ENCODE measurements at regions not wholly inside any gene's neighbourhood (a gene's known extent, or its start where the extent isn't known, plus 50 kb on each side); places are given as distances from the start of the nearest gene placed in this dataset.

DNA sequence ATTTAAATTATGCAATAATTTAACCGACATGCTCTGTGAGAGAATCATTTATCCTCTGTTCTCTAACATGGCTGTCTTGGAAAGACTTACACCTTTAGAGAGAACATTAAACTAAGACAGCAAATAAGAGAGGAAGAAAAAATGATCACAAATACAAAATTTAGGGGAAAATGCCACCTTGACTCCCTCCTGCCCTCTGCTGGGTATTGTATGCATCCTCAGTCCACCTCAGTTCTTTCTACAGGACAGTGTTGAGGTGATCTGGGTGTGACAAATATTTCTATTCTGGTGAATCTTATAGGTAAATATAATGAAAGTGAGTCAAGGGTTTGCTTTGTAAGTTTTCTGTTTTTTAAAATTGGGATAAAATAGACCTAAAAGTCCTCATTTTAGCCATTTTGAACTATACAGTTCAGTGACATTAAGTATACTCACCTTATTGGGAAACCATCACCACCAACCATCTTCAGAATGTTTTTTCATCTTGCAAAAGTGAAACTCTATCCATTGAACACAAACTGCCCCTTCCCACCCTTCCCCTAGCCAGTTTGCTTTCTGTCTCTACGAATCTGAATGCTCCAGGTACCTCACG is 61.5 kb upstream of the ELMO1 start:
- TF ChIP-seq EZH2phosphoT487 (IDR thresholded peaks at IDR 0.05; ENCODE audit: borderline replicate concordance), result no peak
- TF ChIP-seq, protein P1, sequence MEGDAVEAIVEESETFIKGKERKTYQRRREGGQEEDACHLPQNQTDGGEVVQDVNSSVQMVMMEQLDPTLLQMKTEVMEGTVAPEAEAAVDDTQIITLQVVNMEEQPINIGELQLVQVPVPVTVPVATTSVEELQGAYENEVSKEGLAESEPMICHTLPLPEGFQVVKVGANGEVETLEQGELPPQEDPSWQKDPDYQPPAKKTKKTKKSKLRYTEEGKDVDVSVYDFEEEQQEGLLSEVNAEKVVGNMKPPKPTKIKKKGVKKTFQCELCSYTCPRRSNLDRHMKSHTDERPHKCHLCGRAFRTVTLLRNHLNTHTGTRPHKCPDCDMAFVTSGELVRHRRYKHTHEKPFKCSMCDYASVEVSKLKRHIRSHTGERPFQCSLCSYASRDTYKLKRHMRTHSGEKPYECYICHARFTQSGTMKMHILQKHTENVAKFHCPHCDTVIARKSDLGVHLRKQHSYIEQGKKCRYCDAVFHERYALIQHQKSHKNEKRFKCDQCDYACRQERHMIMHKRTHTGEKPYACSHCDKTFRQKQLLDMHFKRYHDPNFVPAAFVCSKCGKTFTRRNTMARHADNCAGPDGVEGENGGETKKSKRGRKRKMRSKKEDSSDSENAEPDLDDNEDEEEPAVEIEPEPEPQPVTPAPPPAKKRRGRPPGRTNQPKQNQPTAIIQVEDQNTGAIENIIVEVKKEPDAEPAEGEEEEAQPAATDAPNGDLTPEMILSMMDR (conservative IDR thresholded peaks at IDR 0.05; ENCODE audit: low read length), result peak; percentile 91
- Histone ChIP-seq H3K36me3 (ENCODE audit: insufficient read depth, low read length) (no peaks in the 10 kb centered on the region), H3K79me2 (ENCODE audit: insufficient read depth, low read length) (no peaks in the 10 kb centered on the region), H3K9ac (ENCODE audit: low read depth, low read length, poor library complexity, severe bottlenecking) (no peak overlapping the region), H3K27me3 (ENCODE audit: insufficient read depth, low read length, poor library complexity, severe bottlenecking) (no peaks in the 10 kb centered on the region), H3F3A (ENCODE audit: low read depth) (no peaks in the 10 kb centered on the region), H2AFZ (ENCODE audit: low read length) (0 out of 2 replicates have a peak overlapping the region, but pooled peaks have one; percentile 19), H3K4me3 (ENCODE audit: low read length, poor library complexity, severe bottlenecking) (no peak overlapping the region), H4K20me1 (ENCODE audit: insufficient read depth, low read length, poor library complexity, severe bottlenecking) (no peaks in the 10 kb centered on the region), H3K9me3 (ENCODE audit: insufficient read depth, low read depth, low read length) (no peaks in the 10 kb centered on the region), H3K4me2 (ENCODE audit: low read depth, low read length, poor library complexity, severe bottlenecking) (no peak overlapping the region), H3K4me1 (ENCODE audit: insufficient read depth, low read length, poor library complexity, severe bottlenecking) (no peaks in the 10 kb centered on the region), H3K9me2 (replicated peaks; ENCODE audit: low read depth, low read length) (no peaks in the 10 kb centered on the region)

DNA sequence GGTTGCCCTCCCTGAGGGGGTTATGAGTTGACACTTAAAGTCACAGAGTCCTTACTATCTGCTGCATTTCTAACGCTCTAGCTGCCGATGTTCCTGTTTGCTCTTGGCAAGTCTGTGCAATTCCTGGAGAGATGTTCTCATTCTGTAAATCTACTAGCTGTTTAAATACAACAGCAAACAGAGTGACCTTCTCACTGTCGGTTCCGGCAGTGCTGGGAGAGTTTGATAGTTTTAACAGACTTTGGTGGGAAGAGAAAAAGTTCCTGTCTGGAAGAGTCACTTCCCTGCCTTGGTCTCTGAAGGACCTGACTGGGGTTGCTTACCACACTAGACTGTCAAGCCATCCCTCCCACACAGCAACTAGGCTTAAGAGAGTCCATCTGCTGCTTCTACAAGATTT is 63.3 kb upstream of the ELMO1 start:
- Histone ChIP-seq H3K9ac (ENCODE audit: low read depth, low read length, poor library complexity, severe bottlenecking) (no peak overlapping the region), H2AFZ (ENCODE audit: low read length) (no peak overlapping the region; the same call in 1 of the 2 replicates), H3K9me3 (ENCODE audit: insufficient read depth, low read depth, low read length) (no peaks in the 10 kb centered on the region), H3K79me2 (ENCODE audit: insufficient read depth, low read length) (no peaks in the 10 kb centered on the region), H3K4me2 (ENCODE audit: low read depth, low read length, poor library complexity, severe bottlenecking) (no peak overlapping the region), H3K4me1 (ENCODE audit: insufficient read depth, low read length, poor library complexity, severe bottlenecking) (no peaks in the 10 kb centered on the region), H3F3A (ENCODE audit: low read depth) (no peaks in the 10 kb centered on the region), H3K36me3 (ENCODE audit: insufficient read depth, low read length) (no peaks in the 10 kb centered on the region), H4K20me1 (ENCODE audit: insufficient read depth, low read length, poor library complexity, severe bottlenecking) (no peaks in the 10 kb centered on the region), H3K27me3 (ENCODE audit: insufficient read depth, low read length, poor library complexity, severe bottlenecking) (no peaks in the 10 kb centered on the region), H3K9me2 (replicated peaks; ENCODE audit: low read depth, low read length) (no peaks in the 10 kb centered on the region), H3K4me3 (ENCODE audit: low read length, poor library complexity, severe bottlenecking) (no peak overlapping the region)
- TF ChIP-seq EZH2phosphoT487 (IDR thresholded peaks at IDR 0.05; ENCODE audit: borderline replicate concordance), result no peak
- TF ChIP-seq, protein P1 (conservative IDR thresholded peaks at IDR 0.05; ENCODE audit: low read length), result no peak

GRCh38 chr7:37514497-37514896 is 65.8 kb upstream of the ELMO1 start:
- Histone ChIP-seq H3K4me3 (ENCODE audit: low read length, poor library complexity, severe bottlenecking) (no peak overlapping the region), H3K27me3 (ENCODE audit: insufficient read depth, low read length, poor library complexity, severe bottlenecking) (no peaks in the 10 kb centered on the region), H3K4me1 (ENCODE audit: insufficient read depth, low read length, poor library complexity, severe bottlenecking) (peaks cover 4% of the 10 kb centered on the region), H3F3A (ENCODE audit: low read depth) (no peaks in the 10 kb centered on the region), H3K9ac (ENCODE audit: low read depth, low read length, poor library complexity, severe bottlenecking) (no peak overlapping the region), H3K79me2 (ENCODE audit: insufficient read depth, low read length) (no peaks in the 10 kb centered on the region), H3K36me3 (ENCODE audit: insufficient read depth, low read length) (no peaks in the 10 kb centered on the region), H3K9me3 (ENCODE audit: insufficient read depth, low read depth, low read length) (no peaks in the 10 kb centered on the region), H3K9me2 (replicated peaks; ENCODE audit: low read depth, low read length) (no peaks in the 10 kb centered on the region), H2AFZ (ENCODE audit: low read length) (no peak overlapping the region), H3K4me2 (ENCODE audit: low read depth, low read length, poor library complexity, severe bottlenecking) (no peak overlapping the region), H4K20me1 (ENCODE audit: insufficient read depth, low read length, poor library complexity, severe bottlenecking) (no peaks in the 10 kb centered on the region)
- TF ChIP-seq, protein P1 (conservative IDR thresholded peaks at IDR 0.05; ENCODE audit: low read length), result no peak
- no peak for TF ChIP-seq EZH2phosphoT487 (IDR thresholded peaks at IDR 0.05; ENCODE audit: borderline replicate concordance)

Measured in Loucy (cell line).